ENCODE measurements at regions not wholly inside any gene's neighbourhood (a gene's known extent, or its start where the extent isn't known, plus 50 kb on each side); places are given as distances from the start of the nearest gene placed in this dataset.

DNA sequence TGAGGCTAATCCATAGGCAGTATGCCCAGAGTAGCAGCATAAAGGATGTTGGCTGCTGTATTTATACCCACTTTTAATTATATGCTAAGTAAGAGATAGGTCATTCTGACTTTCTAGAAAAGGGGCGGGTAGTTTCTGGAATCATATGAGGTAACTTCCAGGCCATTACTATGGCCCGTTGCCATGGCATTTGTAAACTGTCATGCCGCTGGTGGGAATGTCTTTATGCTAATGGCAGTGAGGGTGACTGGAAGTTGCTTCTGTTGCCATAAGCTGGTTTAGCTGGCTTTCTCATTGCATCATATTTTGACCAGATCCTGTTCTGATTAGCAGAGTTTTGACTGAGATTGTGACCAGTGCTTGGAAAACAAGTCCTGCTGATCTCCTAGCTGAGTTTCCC, 929.6 kb upstream of the CDH8 start:
- Histone ChIP-seq H3K4me2 (ENCODE audit: control insufficient read depth, extremely low read depth, insufficient read depth, low read depth, low read length) (no peak overlapping the region), H3K27ac (ENCODE audit: control insufficient read depth, insufficient read depth, low read length) (no peak overlapping the region), H3K36me3 (ENCODE audit: control insufficient read depth in 2 of 2, extremely low read depth in 1 of 2, insufficient read depth in 2 of 2, low read length in 2 of 2) (no peaks in the 10 kb centered on the region), H3K9me1 (ENCODE audit: control insufficient read depth, extremely low read depth, insufficient read depth, low read length) (no peaks in the 10 kb centered on the region), H4K20me1 (ENCODE audit: control insufficient read depth, extremely low read depth, insufficient read depth, low read length) (no peaks in the 10 kb centered on the region), H3K27me3 (ENCODE audit: control insufficient read depth, extremely low read depth, insufficient read depth, low read length) (no peaks in the 10 kb centered on the region), H3K4me1 (ENCODE audit: control insufficient read depth, extremely low read depth, insufficient read depth, low read length) (no peaks in the 10 kb centered on the region), H3K4me3 (ENCODE audit: control insufficient read depth in 2 of 3, extremely low read depth in 1 of 3, insufficient read depth in 2 of 3, low read depth in 1 of 3, low read length in 3 of 3) (no peak overlapping the region), H3K79me2 (ENCODE audit: control insufficient read depth, insufficient read depth, low read length) (no peaks in the 10 kb centered on the region), H3K9ac (ENCODE audit: control insufficient read depth, extremely low read depth, insufficient read depth, low read length) (no peak overlapping the region), H3K9me3 (ENCODE audit: control insufficient read depth, low read depth, low read length) (peaks cover 1% of the 10 kb centered on the region), H2AFZ (ENCODE audit: control insufficient read depth, low read length) (no peak overlapping the region)
- TF ChIP-seq, protein P1, sequence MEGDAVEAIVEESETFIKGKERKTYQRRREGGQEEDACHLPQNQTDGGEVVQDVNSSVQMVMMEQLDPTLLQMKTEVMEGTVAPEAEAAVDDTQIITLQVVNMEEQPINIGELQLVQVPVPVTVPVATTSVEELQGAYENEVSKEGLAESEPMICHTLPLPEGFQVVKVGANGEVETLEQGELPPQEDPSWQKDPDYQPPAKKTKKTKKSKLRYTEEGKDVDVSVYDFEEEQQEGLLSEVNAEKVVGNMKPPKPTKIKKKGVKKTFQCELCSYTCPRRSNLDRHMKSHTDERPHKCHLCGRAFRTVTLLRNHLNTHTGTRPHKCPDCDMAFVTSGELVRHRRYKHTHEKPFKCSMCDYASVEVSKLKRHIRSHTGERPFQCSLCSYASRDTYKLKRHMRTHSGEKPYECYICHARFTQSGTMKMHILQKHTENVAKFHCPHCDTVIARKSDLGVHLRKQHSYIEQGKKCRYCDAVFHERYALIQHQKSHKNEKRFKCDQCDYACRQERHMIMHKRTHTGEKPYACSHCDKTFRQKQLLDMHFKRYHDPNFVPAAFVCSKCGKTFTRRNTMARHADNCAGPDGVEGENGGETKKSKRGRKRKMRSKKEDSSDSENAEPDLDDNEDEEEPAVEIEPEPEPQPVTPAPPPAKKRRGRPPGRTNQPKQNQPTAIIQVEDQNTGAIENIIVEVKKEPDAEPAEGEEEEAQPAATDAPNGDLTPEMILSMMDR (optimal IDR thresholded peaks at IDR 0.05 in 1 of 3, IDR thresholded peaks at IDR 0.05 in 1 of 3, conservative IDR thresholded peaks at IDR 0.05 in 1 of 3; ENCODE audit: extremely low read depth in 1 of 3, insufficient read depth in 2 of 3, low read length in 3 of 3) = no peak
- TF ChIP-seq EZH2 (IDR thresholded peaks at IDR 0.05; ENCODE audit: low read length) = no peak
- DNase-seq (ENCODE audit: low read depth, low spot score) (no peak), FAIRE-seq (no peak)
- dilution Hi-C loops (cut with MboI; ENCODE audit: extremely low pct_ligation_motif_present, low sequenced_read_pairs) = no loop called here

DNA sequence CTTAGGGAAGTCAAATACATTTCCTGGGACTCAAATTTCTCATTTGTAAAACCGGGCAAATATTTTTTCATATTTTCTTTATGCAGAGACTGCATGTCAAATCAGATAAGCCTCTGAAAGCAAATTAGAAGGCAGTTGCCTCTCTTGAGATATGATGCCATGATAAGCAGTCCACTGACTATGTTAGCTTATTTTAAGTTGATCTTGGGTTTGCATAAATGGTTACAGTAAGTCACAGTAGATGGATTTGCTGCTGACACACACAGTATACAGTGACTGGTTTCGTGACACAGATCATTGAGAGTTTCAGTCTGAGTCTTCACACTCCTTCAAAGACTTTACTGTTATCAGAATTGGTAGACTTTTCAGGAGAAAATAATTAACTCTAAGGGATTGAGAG, 927.6 kb upstream of the CDH8 start:
- no peaks in the 10 kb centered on the region for H4K20me1 ChIP-seq (ENCODE audit: control insufficient read depth, extremely low read depth, insufficient read depth, low read length)

More for the DNA sequence above, 927.6 kb upstream of the CDH8 start:
- dilution Hi-C loops (cut with MboI; ENCODE audit: extremely low pct_ligation_motif_present, low sequenced_read_pairs) = no loop called here
- H3K27ac ChIP-seq (ENCODE audit: control insufficient read depth, insufficient read depth, low read length) = no peak overlapping the region
- no peaks in the 10 kb centered on the region for H3K4me1 ChIP-seq (ENCODE audit: control insufficient read depth, extremely low read depth, insufficient read depth, low read length)
- H3K79me2 ChIP-seq (ENCODE audit: control insufficient read depth, insufficient read depth, low read length) = no peaks in the 10 kb centered on the region
- H3K27me3 ChIP-seq (ENCODE audit: control insufficient read depth, extremely low read depth, insufficient read depth, low read length) = no peaks in the 10 kb centered on the region
- TF ChIP-seq EZH2 (IDR thresholded peaks at IDR 0.05; ENCODE audit: low read length) = no peak
- TF ChIP-seq, protein P1 (optimal IDR thresholded peaks at IDR 0.05 in 1 of 3, IDR thresholded peaks at IDR 0.05 in 1 of 3, conservative IDR thresholded peaks at IDR 0.05 in 1 of 3; ENCODE audit: extremely low read depth in 1 of 3, insufficient read depth in 2 of 3, low read length in 3 of 3) = no peak
- DNase-seq (ENCODE audit: low read depth, low spot score) (no peak), FAIRE-seq (no peak)
- no peak overlapping the region for H3K4me3 ChIP-seq (ENCODE audit: control insufficient read depth in 2 of 3, extremely low read depth in 1 of 3, insufficient read depth in 2 of 3, low read depth in 1 of 3, low read length in 3 of 3)
- H3K36me3 ChIP-seq (ENCODE audit: control insufficient read depth in 2 of 2, extremely low read depth in 1 of 2, insufficient read depth in 2 of 2, low read length in 2 of 2) = no peaks in the 10 kb centered on the region
- no peaks in the 10 kb centered on the region for H3K9me1 ChIP-seq (ENCODE audit: control insufficient read depth, extremely low read depth, insufficient read depth, low read length)
- H3K4me2 ChIP-seq (ENCODE audit: control insufficient read depth, extremely low read depth, insufficient read depth, low read depth, low read length) = no peak overlapping the region
- H3K9me3 ChIP-seq (ENCODE audit: control insufficient read depth, low read depth, low read length) = peaks cover 3% of the 10 kb centered on the region
- no peak overlapping the region for H2AFZ ChIP-seq (ENCODE audit: control insufficient read depth, low read length)
- H3K9ac ChIP-seq (ENCODE audit: control insufficient read depth, extremely low read depth, insufficient read depth, low read length) = no peak overlapping the region

Measured in keratinocyte (primary cell).